Heart left ventricle (tissue), 16 donors: ENCODE measurements at regions not wholly inside any gene's neighbourhood (a gene's known extent, or its start where the extent isn't known, plus 50 kb on each side); places are given as distances from the start of the nearest gene placed in this dataset.
A peak's percentile ranks its signal among the peaks of the same experiment; 100 is the strongest.

Source experiments
- ATAC-seq, 4 donors: fragments of 200-7000 bp; cut with Tn5 transposase; one replicate each; pipeline ENCODE4 v1.9.1; 2020 to 2022; ENCODE audit warnings: moderate library complexity in 4 of 4, mild to moderate bottlenecking in 3 of 4, moderate number of reproducible peaks in 1 of 4
- DNase-seq, 5 donors: peaks; one replicate each; pipeline ENCODE4 v3.0.0-alpha.2; 2020
- H3K27ac ChIP-seq, 12 donors: fragments of 200-600 bp; sonication (generic) in 4 of 12; one replicate each; pipeline versions ENCODE4 v1.5.0 to v1.8.0; 2016 to 2022; ENCODE audit warnings: mild to moderate bottlenecking in 2 of 12
- H3K27me3 ChIP-seq, 9 donors: fragments of 200-600 bp; sonication (generic) in 2 of 9; one replicate each; pipeline versions ENCODE4 v1.5.1 to v1.8.0; 2016 to 2022; ENCODE audit warnings: mild to moderate bottlenecking in 3 of 9
- H3K36me3 ChIP-seq, 9 donors: fragments of 200-600 bp; sonication (generic) in 2 of 9; one replicate each; pipeline versions ENCODE4 v1.5.0 to v1.8.0; 2018 to 2022; ENCODE audit warnings: mild to moderate bottlenecking in 2 of 9
- H3K4me1 ChIP-seq, 12 donors: fragments of 200-600 bp; sonication (generic) in 4 of 12; one replicate each; pipeline versions ENCODE4 v1.5.0 to v1.8.0; 2016 to 2022; ENCODE audit warnings: mild to moderate bottlenecking in 3 of 12
- H3K4me3 ChIP-seq, 12 donors: fragments of 200-600 bp; sonication (generic) in 4 of 12; one replicate each; pipeline versions ENCODE4 v1.5.0 to v1.8.0; 2017 to 2022; ENCODE audit warnings: mild to moderate bottlenecking in 9 of 12, moderate library complexity in 4 of 12
- H3K9me3 ChIP-seq, 12 donors: fragments of 200-600 bp; sonication (generic) in 4 of 12; one replicate each; pipeline versions ENCODE4 v1.5.0 to v1.8.0; 2016 to 2022; ENCODE audit warnings: mild to moderate bottlenecking in 1 of 12
- CTCF ChIP-seq, 12 donors: fragments of 200-600 bp; sonication (generic) in 4 of 12; IDR thresholded peaks; one replicate each; pipeline versions ENCODE4 v1.5.0 to v1.8.0; 2018 to 2022; ENCODE audit warnings: antibody characterized with exemption in 12 of 12, mild to moderate bottlenecking in 5 of 12
- POLR2A ChIP-seq, 2 donors: fragments of 450-650 bp; IDR thresholded peaks; one replicate each; pipeline ENCODE4 v1.6.1; 2017; ENCODE audit warnings: antibody characterized with exemption in 2 of 2, mild to moderate bottlenecking in 2 of 2, moderate library complexity in 2 of 2
- WGBS, 4 donors: extraction: QIAGEN DNeasy Blood & Tissue Kit in 2 of 4; methylation state at CpG; one replicate each; pipeline versions ENCODE4 v1.1.5 to v1.1.7; 2013 to 2018; 5-methylcytosine and 5-hydroxymethylcytosine counted together
- intact Hi-C, 10 donors: fragments of 100-400 bp; cut with DNase I; formaldehyde crosslinking; loops; one replicate each; pipeline versions ENCODE4 v1.11.1 to v1.14.2; 2022
- donor health status: ischemic (EF 13 %, LVEDD 7.1; RV severe dilation, severe dysfunction).
- donor health status: healthy with polysubstance abuse.
- donor health status: DM: no; HTN: yes; CAD: no.
- donor health status: DM: no; HTN: no; CAD: no.
- donor health status: ischemic (EF 25% LVEDD 6.9; RV normal size, moderate dysfunction).
- donor health status: ischemic (EF 25% LVEDD 5.7; RV mildly dilated, moderate dysfunction).
- donor health status: healthy.
- donor health status: DM: yes; HTN: yes; CAD: no.
- donor health status: ischemic (EF 35%, LVEDD 5.7; RV mildly dilated, moderate dysfunction).
- donor health status: nonischemic (EF 11% LVEDD 7.7; RV severe dilation, severe dysfunction).
- donor health status: DM: yes; HTN: yes; CAD: no.
- donor health status: PGD.
- donor health status: ischemic (EF 29% LVEDD 5.4; RV normal size, mild dysfunction).
- donor health status: nonischemic (EF 23%, LVEDD 6.1; RV moderate dilation, normal function).

GRCh38 chrX:10819973-10820372 is 199.6 kb upstream of the MID1 start:
- 20 to 36% (median 32%) methylated on average over 1 of the region's 1 CpG for WGBS, 4 donors
- TF ChIP-seq CTCF (IDR thresholded peaks at IDR 0.05) (no peak), POLR2A (IDR thresholded peaks at IDR 0.05) (no peak)
- no peak for ATAC-seq
- Histone ChIP-seq H3K36me3 (no peaks in the 10 kb centered on the region), H3K9me3 (no peaks in the 10 kb centered on the region), H3K4me1 (no peaks in the 10 kb centered on the region), H3K4me3 (no peak overlapping the region), H3K27me3 (peaks cover 0 to 4% (median 0%) of the 10 kb centered on the region in 9 donors), H3K27ac (no peak overlapping the region)
- intact Hi-C loops: loop anchor here in 1 of 10 donors (10.0 kb wide), 1 partner anchor 1265 kb away; no protein-coding TSS in a partner anchor
- no peak for DNase-seq

- DNase-seq: no peak
- H3K4me1 ChIP-seq: no peaks in the 10 kb centered on the region
- 67 to 87% (median 75%) methylated on average over 3 of the region's 3 CpGs for WGBS, 4 donors
- H3K9me3 ChIP-seq: no peaks in the 10 kb centered on the region
- H3K36me3 ChIP-seq: no peaks in the 10 kb centered on the region
- intact Hi-C loops: no loop called here
- H3K27ac ChIP-seq: peak overlapping the region in 1 of 12 donors; percentile 11
- no peak overlapping the region for H3K4me3 ChIP-seq
- TF ChIP-seq CTCF (IDR thresholded peaks at IDR 0.05) (no peak), POLR2A (IDR thresholded peaks at IDR 0.05) (no peak)
- peaks cover 0 to 4% (median 0%) of the 10 kb centered on the region in 9 donors for H3K27me3 ChIP-seq
- ATAC-seq: no peak
Measured at GRCh38 chrX:10821293-10821692, 200.9 kb upstream of the MID1 start.

GRCh38 chrX:10828036-10828435 is 207.7 kb upstream of the MID1 start:
- Histone ChIP-seq H3K27me3 (peaks cover 0 to 3% (median 0%) of the 10 kb centered on the region in 9 donors), H3K9me3 (no peaks in the 10 kb centered on the region), H3K36me3 (no peaks in the 10 kb centered on the region), H3K4me1 (no peaks in the 10 kb centered on the region), H3K27ac (no peak overlapping the region), H3K4me3 (no peak overlapping the region)
- DNase-seq (no peak), ATAC-seq (no peak)
- 80 to 98% (median 89%) methylated on average over 5 of the region's 5 CpGs for WGBS, 4 donors
- intact Hi-C loops: no loop called here
- TF ChIP-seq CTCF (IDR thresholded peaks at IDR 0.05) (no peak), POLR2A (IDR thresholded peaks at IDR 0.05) (no peak)

GRCh38 chrX:10828640-10829039 is 208.3 kb upstream of the MID1 start:
- TF ChIP-seq POLR2A (IDR thresholded peaks at IDR 0.05) (no peak), CTCF (IDR thresholded peaks at IDR 0.05) (no peak)
- DNase-seq (no peak), ATAC-seq (no peak)
- 57 to 61% (median 60%) methylated on average over 4 of the region's 4 CpGs for WGBS, 4 donors
- Histone ChIP-seq H3K4me1 (no peaks in the 10 kb centered on the region), H3K36me3 (no peaks in the 10 kb centered on the region), H3K4me3 (no peak overlapping the region), H3K9me3 (no peaks in the 10 kb centered on the region), H3K27me3 (peaks cover 0 to 3% (median 0%) of the 10 kb centered on the region in 9 donors), H3K27ac (no peak overlapping the region)
- intact Hi-C loops: no loop called here
